H1 (cell line): ENCODE measurements at regions not wholly inside any gene's neighbourhood (a gene's known extent, or its start where the extent isn't known, plus 50 kb on each side); places are given as distances from the start of the nearest gene placed in this dataset.

Experiments
- CTCF ChIA-PET: fragments of 300-600 bp; sonication (Branson Sonifier 250); formaldehyde crosslinking; loops from one replicate; lab custom pipeline; 2021; ENCODE audit not compliant: partially characterized antibody; lab: Charles Lee
- POLR2A ChIA-PET: fragments of 300-600 bp; sonication (Branson Sonifier 250); formaldehyde crosslinking; loops from one replicate; lab custom pipeline; 2021; ENCODE audit warnings: inconsistent platforms; ENCODE audit not compliant: partially characterized antibody; lab: Charles Lee
- DNase-seq, 2 experiments: peaks; one replicate each; pipeline versions ENCODE4 v3.0.0 to v3.0.0-alpha.2; 2010 to 2022; ENCODE audit warnings: low spot score in 2 of 2, low read depth in 1 of 2, mixed read lengths in 1 of 2
- FAIRE-seq: peaks from 2 replicates; lab custom pipeline; 2011; peaks lifted over from hg19 to GRCh38; lab: Jason Lieb, UNC
- H2AFZ ChIP-seq: 2 replicates; pipeline ENCODE4 v1.8.1; 2012; ENCODE audit warnings: low read length, inconsistent platforms
- H2AK5ac ChIP-seq: 2 replicates; pipeline ENCODE4 v1.6.1; 2013; ENCODE audit warnings: low read depth, low read length
- H2BK120ac ChIP-seq: replicated peaks from 2 replicates; pipeline ENCODE3; 2013; ENCODE audit warnings: low read depth, low read length, inconsistent platforms
- H2BK12ac ChIP-seq: 2 replicates; pipeline ENCODE4 v1.6.1; 2013; ENCODE audit warnings: low read depth, low read length
- H2BK15ac ChIP-seq: 2 replicates; pipeline ENCODE4 v1.6.1; 2013; ENCODE audit warnings: low read length
- H2BK20ac ChIP-seq: 2 replicates; pipeline ENCODE4 v1.6.1; 2013; ENCODE audit warnings: low read length
- H2BK5ac ChIP-seq: 2 replicates; pipeline ENCODE4 v1.6.1; 2013; ENCODE audit warnings: low read depth, low read length
- H3K14ac ChIP-seq: 2 replicates; pipeline ENCODE4 v1.6.1; 2013; ENCODE audit warnings: inconsistent platforms; ENCODE audit not compliant: insufficient read length
- H3K18ac ChIP-seq: 2 replicates; pipeline ENCODE4 v1.6.1; 2013; ENCODE audit warnings: low read length; ENCODE audit errors: extremely low read depth
- H3K23ac ChIP-seq: 2 replicates; pipeline ENCODE4 v1.6.1; 2013; ENCODE audit warnings: inconsistent platforms; ENCODE audit not compliant: insufficient read length
- H3K23me2 ChIP-seq: 2 replicates; pipeline ENCODE4 v1.6.1; 2013; ENCODE audit warnings: low read depth, low read length
- H3K27ac ChIP-seq: 2 replicates; pipeline ENCODE4 v1.6.1; 2011; ENCODE audit warnings: low read depth, low read length, inconsistent platforms
- H3K27me3 ChIP-seq, 4 experiments: replicated peaks in 1 of 4; 1 replicate in 1 of 4; 2 replicates in 3 of 4; pipeline versions ENCODE4 v1.6.1 to v1.8.1; 2011 to 2013; ENCODE audit warnings: low read length in 3 of 4, mild to moderate bottlenecking in 3 of 4, inconsistent platforms in 2 of 4, mixed read lengths in 2 of 4, moderate library complexity in 1 of 4; ENCODE audit not compliant: control insufficient read depth in 3 of 4, insufficient read depth in 3 of 4; ENCODE audit errors: extremely low read depth in 1 of 4
- H3K36me3 ChIP-seq, 4 experiments: 2 replicates each; pipeline versions ENCODE4 v1.6.1 to v1.8.1; 2011 to 2013; ENCODE audit warnings: mild to moderate bottlenecking in 4 of 4, low read length in 3 of 4, moderate library complexity in 2 of 4, control low read depth in 1 of 4, inconsistent platforms in 1 of 4; ENCODE audit not compliant: insufficient read depth in 4 of 4, control insufficient read depth in 2 of 4
- H3K4ac ChIP-seq: replicated peaks from 2 replicates; pipeline ENCODE3; 2013; ENCODE audit warnings: low read length, low read depth, mixed read lengths, inconsistent platforms; ENCODE audit not compliant: insufficient read length
- H3K4me1 ChIP-seq, 4 experiments: replicated peaks in 1 of 4; 1 replicate in 1 of 4; 2 replicates in 3 of 4; pipeline versions ENCODE4 v1.6.1 to v1.8.1; 2011 to 2013; ENCODE audit warnings: low read length in 3 of 4, inconsistent platforms in 2 of 4, mixed read lengths in 1 of 4; ENCODE audit not compliant: insufficient read depth in 4 of 4, control insufficient read depth in 3 of 4
- H3K4me2 ChIP-seq, 2 experiments: 2 replicates each; pipeline versions ENCODE4 v1.6.1 to v1.8.1; 2011 to 2013; ENCODE audit warnings: low read depth in 2 of 2, low read length in 2 of 2, control low read depth in 1 of 2, inconsistent platforms in 1 of 2, mild to moderate bottlenecking in 1 of 2; ENCODE audit not compliant: insufficient read depth in 1 of 2
- H3K4me3 ChIP-seq, 4 experiments: fragments of 200-600, 300-600 bp in 1 of 4; sonication (generic), shearing (Covaris generic), sonication (Bioruptor Twin) in 1 of 4; 2 replicates each; pipeline versions ENCODE4 v1.5.1 to v1.8.1; 2011 to 2016; ENCODE audit warnings: low read length in 4 of 4, low read depth in 3 of 4, control low read depth in 2 of 4, inconsistent platforms in 2 of 4, mild to moderate bottlenecking in 2 of 4, mixed read lengths in 1 of 4, moderate library complexity in 1 of 4; ENCODE audit not compliant: insufficient read depth in 2 of 4; ENCODE audit errors: extremely low read depth in 1 of 4
- H3K56ac ChIP-seq: replicated peaks from 2 replicates; pipeline ENCODE3; 2013; ENCODE audit warnings: low read depth, mild to moderate bottlenecking, mixed read lengths, low read length, inconsistent platforms; ENCODE audit not compliant: insufficient read length
- H3K79me1 ChIP-seq: 2 replicates; pipeline ENCODE4 v1.6.1; 2013; ENCODE audit warnings: low read depth, low read length, control low read depth
- H3K79me2 ChIP-seq, 2 experiments: 2 replicates each; pipeline versions ENCODE4 v1.6.1 to v1.8.1; 2012 to 2013; ENCODE audit warnings: low read length in 2 of 2, mild to moderate bottlenecking in 2 of 2, inconsistent platforms in 1 of 2; ENCODE audit not compliant: insufficient read depth in 2 of 2, control insufficient read depth in 1 of 2
- H3K9ac ChIP-seq, 4 experiments: replicated peaks in 1 of 4; 1 replicate in 1 of 4; 2 replicates in 3 of 4; pipeline versions ENCODE4 v1.6.1 to v1.8.1; 2011 to 2013; ENCODE audit warnings: low read depth in 3 of 4, low read length in 3 of 4, control low read depth in 2 of 4, mild to moderate bottlenecking in 2 of 4, moderate library complexity in 2 of 4, inconsistent platforms in 1 of 4; ENCODE audit errors: extremely low read depth in 1 of 4
- H3K9me3 ChIP-seq, 2 experiments: 2 replicates each; pipeline versions ENCODE4 v1.6.1 to v1.8.1; 2012 to 2013; ENCODE audit warnings: mild to moderate bottlenecking in 2 of 2, moderate library complexity in 2 of 2, control low read depth in 1 of 2, inconsistent platforms in 1 of 2, low read depth in 1 of 2, low read length in 1 of 2, mixed read lengths in 1 of 2; ENCODE audit not compliant: insufficient read depth in 2 of 2
- H4K20me1 ChIP-seq, 2 experiments: replicated peaks in 1 of 2; 2 replicates each; pipeline versions ENCODE3 to v1.8.1; 2011 to 2013; ENCODE audit warnings: inconsistent platforms in 2 of 2, low read length in 2 of 2, mild to moderate bottlenecking in 1 of 2; ENCODE audit not compliant: insufficient read depth in 2 of 2, control insufficient read depth in 1 of 2
- H4K5ac ChIP-seq: 2 replicates; pipeline ENCODE4 v1.6.1; 2013; ENCODE audit warnings: low read length, low read depth, mixed read lengths, inconsistent platforms; ENCODE audit not compliant: insufficient read length
- H4K8ac ChIP-seq: 2 replicates; pipeline ENCODE4 v1.8.0; 2013; ENCODE audit warnings: mild to moderate bottlenecking, moderate library complexity, low read length, inconsistent platforms; ENCODE audit not compliant: insufficient read depth; ENCODE audit errors: extremely low read depth
- H4K91ac ChIP-seq: replicated peaks from 2 replicates; pipeline ENCODE3; 2013; ENCODE audit warnings: low read length, mixed read lengths, inconsistent platforms; ENCODE audit not compliant: insufficient read length
- CHD2 ChIP-seq: IDR thresholded peaks from 2 replicates; pipeline ENCODE4 v1.6.1; 2012; ENCODE audit warnings: low read length, improper control_type of control experiment
- CREB1 ChIP-seq: IDR thresholded peaks from 2 replicates; pipeline ENCODE4 v1.6.1; 2012; ENCODE audit warnings: inconsistent platforms
- EZH2 ChIP-seq: fragments of 200-600 bp; sonication (generic); IDR thresholded peaks from 2 replicates; pipeline ENCODE4 v1.7.1; 2012; ENCODE audit warnings: low read depth, mild to moderate bottlenecking, moderate library complexity, low read length, inconsistent platforms; ENCODE audit not compliant: severe bottlenecking
- GTF2F1 ChIP-seq: IDR thresholded peaks from 2 replicates; pipeline ENCODE4 v1.6.1; 2012; ENCODE audit warnings: low read depth, low read length, improper control_type of control experiment, borderline replicate concordance
- HDAC2 ChIP-seq, 2 experiments: fragments of 300-600 bp in 1 of 2; sonication (generic) in 1 of 2; IDR thresholded peaks; 2 replicates each; pipeline ENCODE4 v1.6.1; 2011 to 2012; ENCODE audit warnings: low read depth in 2 of 2, low read length in 2 of 2, mild to moderate bottlenecking in 2 of 2, moderate library complexity in 2 of 2, borderline replicate concordance in 1 of 2, inconsistent platforms in 1 of 2
- KDM1A ChIP-seq: fragments of 200-600, 300-600 bp; sonication (generic); IDR thresholded peaks from 2 replicates; pipeline ENCODE4 v1.7.1; 2016; ENCODE audit warnings: mild to moderate bottlenecking, low read length, borderline replicate concordance
- KDM5A ChIP-seq: fragments of 200-600 bp; IDR thresholded peaks from 2 replicates; pipeline ENCODE4 v1.7.1; 2012; ENCODE audit warnings: mild to moderate bottlenecking, low read length, inconsistent platforms, mixed read lengths
- MAFK ChIP-seq: IDR thresholded peaks from 2 replicates; pipeline ENCODE4 v1.6.1; 2012; ENCODE audit warnings: low read depth, mild to moderate bottlenecking, improper control_type of control experiment, low read length
- MAX ChIP-seq: IDR thresholded peaks from 2 replicates; pipeline ENCODE4 v1.6.1; 2012; ENCODE audit warnings: inconsistent platforms
- PHF8 ChIP-seq: fragments of 200-600 bp; sonication (generic); conservative IDR thresholded peaks from 2 replicates; pipeline ENCODE4 v1.7.1; 2012; ENCODE audit warnings: low read depth, mild to moderate bottlenecking, inconsistent platforms, low read length, moderate library complexity
- SIRT6 ChIP-seq: IDR thresholded peaks from one replicate; pipeline ENCODE4 v1.7.1; 2012; ENCODE audit warnings: low read length, inconsistent platforms
- SP4 ChIP-seq: IDR thresholded peaks from 2 replicates; pipeline ENCODE4 v1.6.1; 2012; ENCODE audit warnings: low read length, inconsistent platforms
- SRF ChIP-seq: IDR thresholded peaks from 2 replicates; pipeline ENCODE4 v1.6.1; 2011; ENCODE audit warnings: mild to moderate bottlenecking, low read depth, low read length, moderate library complexity
- TBP ChIP-seq: IDR thresholded peaks from 2 replicates; pipeline ENCODE4 v1.6.1; 2011; ENCODE audit warnings: low read depth, low read length, improper control_type of control experiment
- TCF12 ChIP-seq: IDR thresholded peaks from 2 replicates; pipeline ENCODE4 v1.6.1; 2011; ENCODE audit warnings: low read depth, mild to moderate bottlenecking, low read length
- TEAD4 ChIP-seq: IDR thresholded peaks from 2 replicates; pipeline ENCODE4 v1.6.1; 2012; ENCODE audit warnings: low read depth, low read length, inconsistent platforms, mixed read lengths
- WGBS, 2 experiments: shearing (Covaris generic) in 1 of 2; methylation state at CpG; one replicate each; pipeline versions ENCODE4 v1.1.6 to v1.1.7; 2013 to 2015; ENCODE audit warnings: low lambda C conversion rate in 2 of 2, mixed read lengths in 2 of 2, inconsistent platforms in 1 of 2, low coverage in 1 of 2, missing lambda C conversion rate in 1 of 2; ENCODE audit not compliant: insufficient replicate concordance in 2 of 2, insufficient coverage in 1 of 2, insufficient read length in 1 of 2; ENCODE audit errors: extremely low coverage in 1 of 2, missing lambda C conversion rate in 1 of 2; 5-methylcytosine and 5-hydroxymethylcytosine counted together

- no peaks in the 10 kb centered on the region for H4K20me1 ChIP-seq
- H3K4me1 ChIP-seq, result 0 out of 7 replicates have a peak, but pooled peaks cover 0 to 2% (median 0%) of the 10 kb centered on the region in 4 experiments
- H3K9me3 ChIP-seq, result no peaks in the 10 kb centered on the region
- no peak overlapping the region for H2BK15ac ChIP-seq
- H3K4ac ChIP-seq, result no peak overlapping the region
- CTCF ChIA-PET, result no interaction called here
- no peak overlapping the region for H2BK120ac ChIP-seq
- POLR2A ChIA-PET, result no interaction called here
- H4K8ac ChIP-seq, result no peak overlapping the region
- no peak overlapping the region for H2BK5ac ChIP-seq
- no peak overlapping the region for H3K4me2 ChIP-seq
- H2BK20ac ChIP-seq, result no peak overlapping the region
- H4K91ac ChIP-seq, result no peak overlapping the region
- H3K36me3 ChIP-seq, result no peaks in the 10 kb centered on the region
- H3K18ac ChIP-seq, result no peak overlapping the region
- no peaks in the 10 kb centered on the region for H3K79me2 ChIP-seq
- no peak overlapping the region for H3K4me3 ChIP-seq
- no peaks in the 10 kb centered on the region for H3K23me2 ChIP-seq
- DNase-seq, result no peak
- H3K23ac ChIP-seq, result no peak overlapping the region
- H2AFZ ChIP-seq, result no peak overlapping the region
- WGBS, 2 experiments, result 97% methylated on average over 2 of the region's 2 CpGs; no CpG with 5 or more reads in 1 of the 2 experiments
- no peak overlapping the region for H3K9ac ChIP-seq
- no peaks in the 10 kb centered on the region for H3K27me3 ChIP-seq
- TF ChIP-seq HDAC2 (IDR thresholded peaks at IDR 0.05; ENCODE audit: borderline replicate concordance in 1 of 2, low read depth in 2 of 2, low read length in 2 of 2) (no peak), CREB1 (no peak), GTF2F1 (no peak), MAX (no peak), MAFK (no peak), EZH2 (no peak), TBP (no peak), TEAD4 (no peak), CHD2 (no peak), KDM5A (no peak), SRF (no peak), KDM1A (no peak), TCF12 (no peak), PHF8 (no peak), SP4 (no peak), SIRT6 (no peak)
- TF ChIP-seq, all 59 proteins: peak for 0
- Histone ChIP-seq H3K56ac (no peak overlapping the region), H3K14ac (no peak overlapping the region), H2BK12ac (no peak overlapping the region), H2AK5ac (no peak overlapping the region), H4K5ac (no peak overlapping the region), H3K27ac (no peak overlapping the region), H3K79me1 (no peaks in the 10 kb centered on the region)
- no peak for FAIRE-seq
These were observed 244.1 kb downstream of the CNTN3 start for GRCh38 chr3:74370342-74370741.
